ENCODE measurements at regions not wholly inside any gene's neighbourhood (a gene's known extent, or its start where the extent isn't known, plus 50 kb on each side); places are given as distances from the start of the nearest gene placed in this dataset.

DNA sequence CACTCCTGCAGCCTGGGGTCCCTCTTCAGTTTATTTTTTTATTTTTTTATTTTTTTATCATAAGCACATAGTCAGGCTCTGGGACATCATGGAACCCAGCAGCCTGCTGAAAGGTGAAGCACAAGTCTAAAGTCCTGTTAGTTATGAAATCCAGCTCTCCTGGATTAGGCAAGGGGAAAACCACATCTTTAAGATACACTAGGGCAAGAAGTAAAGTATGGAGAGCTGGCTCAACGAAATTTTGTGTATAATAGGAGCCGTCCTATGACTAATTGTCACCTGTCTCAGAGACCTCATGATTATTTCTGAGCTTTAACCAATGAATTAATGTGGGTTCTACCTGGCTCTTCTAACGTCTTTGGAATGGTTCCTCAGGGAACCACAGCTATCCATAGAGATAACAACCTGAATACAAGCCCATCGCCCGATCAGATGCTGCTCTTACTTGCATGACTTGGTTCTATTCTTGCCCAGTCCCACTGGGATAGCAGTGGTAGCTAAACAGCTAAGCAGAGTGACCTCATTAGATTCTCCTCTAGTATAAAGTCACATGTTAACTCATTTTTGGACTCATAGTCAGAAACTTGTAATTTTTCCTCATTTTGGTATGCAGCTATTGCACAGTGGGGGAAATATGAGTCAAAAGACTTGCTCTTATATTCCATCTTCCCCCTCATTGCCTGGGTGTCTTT lies 122.7 kb downstream of the LMO4 start:
- no peak for TF ChIP-seq POLR2A (IDR thresholded peaks at IDR 0.05)
- TF ChIP-seq, protein P1, sequence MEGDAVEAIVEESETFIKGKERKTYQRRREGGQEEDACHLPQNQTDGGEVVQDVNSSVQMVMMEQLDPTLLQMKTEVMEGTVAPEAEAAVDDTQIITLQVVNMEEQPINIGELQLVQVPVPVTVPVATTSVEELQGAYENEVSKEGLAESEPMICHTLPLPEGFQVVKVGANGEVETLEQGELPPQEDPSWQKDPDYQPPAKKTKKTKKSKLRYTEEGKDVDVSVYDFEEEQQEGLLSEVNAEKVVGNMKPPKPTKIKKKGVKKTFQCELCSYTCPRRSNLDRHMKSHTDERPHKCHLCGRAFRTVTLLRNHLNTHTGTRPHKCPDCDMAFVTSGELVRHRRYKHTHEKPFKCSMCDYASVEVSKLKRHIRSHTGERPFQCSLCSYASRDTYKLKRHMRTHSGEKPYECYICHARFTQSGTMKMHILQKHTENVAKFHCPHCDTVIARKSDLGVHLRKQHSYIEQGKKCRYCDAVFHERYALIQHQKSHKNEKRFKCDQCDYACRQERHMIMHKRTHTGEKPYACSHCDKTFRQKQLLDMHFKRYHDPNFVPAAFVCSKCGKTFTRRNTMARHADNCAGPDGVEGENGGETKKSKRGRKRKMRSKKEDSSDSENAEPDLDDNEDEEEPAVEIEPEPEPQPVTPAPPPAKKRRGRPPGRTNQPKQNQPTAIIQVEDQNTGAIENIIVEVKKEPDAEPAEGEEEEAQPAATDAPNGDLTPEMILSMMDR (IDR thresholded peaks at IDR 0.05), result no peak
